ENCODE measurements at regions not wholly inside any gene's neighbourhood (a gene's known extent, or its start where the extent isn't known, plus 50 kb on each side); places are given as distances from the start of the nearest gene placed in this dataset.

- H3K27me3 Mint-ChIP-seq = no peaks in the 10 kb centered on the region
- H3K27ac ChIP-seq (ENCODE audit: low read length) = no peak overlapping the region
- H3K4me3 ChIP-seq (ENCODE audit: control insufficient read depth in 1 of 2, extremely low read depth in 1 of 2, low read length in 1 of 2) = no peak overlapping the region
- H3K27me3 ChIP-seq (replicated peaks in 1 of 2; ENCODE audit: control insufficient read depth in 2 of 2, extremely low read depth in 1 of 2, insufficient read depth in 2 of 2, low read length in 1 of 2) = no peaks in the 10 kb centered on the region
- ChIA-PET POLR2A (no interaction called here), CTCF (no interaction called here)
- no peaks in the 10 kb centered on the region for H3K9me3 ChIP-seq
- ATAC-seq (replicated peaks in 1 of 4) = no peak
- 89% methylated on average over 1 of the region's 1 CpG for WGBS (ENCODE audit: insufficient coverage)
- H3K36me3 Mint-ChIP-seq = no peaks in the 10 kb centered on the region
- peaks cover 4 to 10% (median 6%) of the 10 kb centered on the region in 3 donors for H3K9me3 Mint-ChIP-seq
- DNase-seq = no peak
- no peaks in the 10 kb centered on the region for H3K36me3 ChIP-seq (ENCODE audit: control insufficient read depth in 2 of 2, extremely low read depth in 1 of 2, insufficient read depth in 1 of 2, low read length in 1 of 2)
- no peak overlapping the region for H3K27ac Mint-ChIP-seq
- no peaks in the 10 kb centered on the region for H3K4me1 ChIP-seq (ENCODE audit: control insufficient read depth in 1 of 2, extremely low read depth in 1 of 2, insufficient read depth in 2 of 2, low read length in 2 of 2)
- no peak overlapping the region for H3K4me3 Mint-ChIP-seq
- H3K4me1 Mint-ChIP-seq = no peaks in the 10 kb centered on the region
Measured at GRCh38 chr11:29801561-29801960, 215.3 kb downstream of the KCNA4 start.

GRCh38 chr11:29786092-29786491, 230.7 kb downstream of the KCNA4 start:
- POLR2A ChIA-PET = no interaction called here
- DNase-seq = no peak
- H3K4me3 Mint-ChIP-seq = no peak overlapping the region
- Histone ChIP-seq H3K9me3 (no peaks in the 10 kb centered on the region), H3K27ac (ENCODE audit: low read length) (no peak overlapping the region), H3K36me3 (ENCODE audit: control insufficient read depth in 2 of 2, extremely low read depth in 1 of 2, insufficient read depth in 1 of 2, low read length in 1 of 2) (no peaks in the 10 kb centered on the region), H3K4me3 (ENCODE audit: control insufficient read depth in 1 of 2, extremely low read depth in 1 of 2, low read length in 1 of 2) (no peak overlapping the region), H3K4me1 (ENCODE audit: control insufficient read depth in 1 of 2, extremely low read depth in 1 of 2, insufficient read depth in 2 of 2, low read length in 2 of 2) (no peaks in the 10 kb centered on the region), H3K27me3 (replicated peaks in 1 of 2; ENCODE audit: control insufficient read depth in 2 of 2, extremely low read depth in 1 of 2, insufficient read depth in 2 of 2, low read length in 1 of 2) (no peaks in the 10 kb centered on the region)
- CTCF ChIA-PET = no interaction called here
- H3K27ac Mint-ChIP-seq = no peak overlapping the region
- WGBS (ENCODE audit: insufficient coverage) = no CpG with 5 or more reads among the region's 1 CpG
- ATAC-seq (replicated peaks in 1 of 4) = no peak
- H3K27me3 Mint-ChIP-seq = no peaks in the 10 kb centered on the region
- peaks cover 11 to 15% (median 11%) of the 10 kb centered on the region in 3 donors for H3K9me3 Mint-ChIP-seq
- H3K36me3 Mint-ChIP-seq = no peaks in the 10 kb centered on the region
- H3K4me1 Mint-ChIP-seq = no peaks in the 10 kb centered on the region

DNA sequence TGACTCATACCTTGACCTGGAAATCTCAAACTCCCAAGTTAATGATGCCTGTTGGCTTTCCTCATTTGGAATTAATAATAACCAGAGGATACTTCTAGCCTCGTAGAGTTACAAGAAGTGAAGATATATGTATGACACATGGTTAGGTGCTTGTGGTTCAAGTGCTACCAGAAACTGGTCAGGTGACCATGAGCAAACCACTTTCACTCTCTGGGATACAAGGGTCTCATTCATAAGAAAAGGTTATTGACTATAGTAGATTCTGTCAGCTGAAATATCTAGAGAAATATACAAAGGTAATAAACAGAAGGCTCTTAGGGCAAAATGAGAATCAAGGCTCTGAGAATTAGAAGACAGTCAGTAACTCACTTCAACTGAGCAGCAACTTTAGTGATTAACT, 233.3 kb downstream of the KCNA4 start:
- ATAC-seq (replicated peaks in 1 of 4) = no peak
- Mint-ChIP-seq H3K27me3 (no peaks in the 10 kb centered on the region), H3K4me3 (no peak overlapping the region), H3K27ac (no peak overlapping the region), H3K36me3 (no peaks in the 10 kb centered on the region), H3K4me1 (no peaks in the 10 kb centered on the region), H3K9me3 (peaks cover 12 to 16% (median 15%) of the 10 kb centered on the region in 3 donors)
- WGBS (ENCODE audit: insufficient coverage) = no CpG with 5 or more reads among the region's 1 CpG
- Histone ChIP-seq H3K4me3 (ENCODE audit: control insufficient read depth in 1 of 2, extremely low read depth in 1 of 2, low read length in 1 of 2) (no peak overlapping the region), H3K36me3 (ENCODE audit: control insufficient read depth in 2 of 2, extremely low read depth in 1 of 2, insufficient read depth in 1 of 2, low read length in 1 of 2) (no peaks in the 10 kb centered on the region), H3K9me3 (no peaks in the 10 kb centered on the region), H3K27ac (ENCODE audit: low read length) (no peak overlapping the region), H3K27me3 (replicated peaks in 1 of 2; ENCODE audit: control insufficient read depth in 2 of 2, extremely low read depth in 1 of 2, insufficient read depth in 2 of 2, low read length in 1 of 2) (no peaks in the 10 kb centered on the region), H3K4me1 (ENCODE audit: control insufficient read depth in 1 of 2, extremely low read depth in 1 of 2, insufficient read depth in 2 of 2, low read length in 2 of 2) (no peaks in the 10 kb centered on the region)
- ChIA-PET CTCF (no interaction called here), POLR2A (no interaction called here)
- no peak for DNase-seq

DNA sequence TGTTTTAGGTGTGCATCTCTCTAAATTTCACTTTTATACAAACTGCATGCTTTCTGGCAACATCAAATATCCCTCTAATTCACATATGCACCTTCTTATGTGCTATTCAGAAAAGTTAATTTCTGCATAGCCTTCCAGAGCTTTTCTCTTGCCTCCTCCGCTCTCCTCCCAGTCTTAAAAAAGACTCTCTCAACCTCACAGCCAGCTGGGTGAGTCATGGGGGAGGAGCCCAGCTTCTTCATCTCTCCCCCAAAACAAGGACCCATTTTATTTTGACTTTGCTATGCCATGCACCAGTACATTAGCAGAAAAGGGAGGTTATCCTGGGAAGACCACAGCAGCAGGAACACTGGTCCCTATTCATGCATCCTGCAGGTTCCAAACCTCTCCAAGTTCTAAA, 234.4 kb downstream of the KCNA4 start:
- no peak overlapping the region for H3K27ac ChIP-seq (ENCODE audit: low read length)
- ChIA-PET CTCF (no interaction called here), POLR2A (no interaction called here)
- DNase-seq = no peak
- Mint-ChIP-seq H3K4me3 (no peak overlapping the region), H3K27ac (no peak overlapping the region), H3K9me3 (peaks cover 15 to 18% (median 18%) of the 10 kb centered on the region in 3 donors), H3K36me3 (no peaks in the 10 kb centered on the region), H3K27me3 (no peaks in the 10 kb centered on the region), H3K4me1 (no peaks in the 10 kb centered on the region)
- H3K4me1 ChIP-seq (ENCODE audit: control insufficient read depth in 1 of 2, extremely low read depth in 1 of 2, insufficient read depth in 2 of 2, low read length in 2 of 2) = no peaks in the 10 kb centered on the region
- H3K4me3 ChIP-seq (ENCODE audit: control insufficient read depth in 1 of 2, extremely low read depth in 1 of 2, low read length in 1 of 2) = no peak overlapping the region
- no CpG with 5 or more reads among the region's 1 CpG for WGBS (ENCODE audit: insufficient coverage)
- H3K9me3 ChIP-seq = no peaks in the 10 kb centered on the region
- no peak for ATAC-seq (replicated peaks in 1 of 4)
- H3K36me3 ChIP-seq (ENCODE audit: control insufficient read depth in 2 of 2, extremely low read depth in 1 of 2, insufficient read depth in 1 of 2, low read length in 1 of 2) = no peaks in the 10 kb centered on the region
- no peaks in the 10 kb centered on the region for H3K27me3 ChIP-seq (replicated peaks in 1 of 2; ENCODE audit: control insufficient read depth in 2 of 2, extremely low read depth in 1 of 2, insufficient read depth in 2 of 2, low read length in 1 of 2)

DNA sequence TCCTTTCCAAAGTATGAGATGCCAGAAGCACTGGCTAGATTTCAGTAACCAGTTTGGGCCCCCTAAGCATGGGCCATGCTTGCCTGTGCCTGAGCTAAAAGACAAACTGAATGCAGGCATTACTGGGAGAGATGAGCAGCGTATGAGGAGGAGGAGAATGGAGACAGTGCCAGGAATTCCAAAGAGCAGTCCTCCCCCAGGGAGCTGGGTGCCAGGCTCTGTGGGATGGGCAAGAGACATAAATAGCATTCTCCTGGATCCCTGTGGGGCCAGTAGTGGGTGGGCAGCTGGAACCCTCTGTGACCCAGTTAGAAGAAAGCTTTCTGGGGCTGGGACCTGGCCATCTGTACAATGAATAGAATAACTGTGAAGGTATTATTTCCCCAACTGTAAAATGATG, 235.6 kb downstream of the KCNA4 start:
- no peaks in the 10 kb centered on the region for H3K9me3 ChIP-seq
- H3K4me1 ChIP-seq (ENCODE audit: control insufficient read depth in 1 of 2, extremely low read depth in 1 of 2, insufficient read depth in 2 of 2, low read length in 2 of 2) = no peaks in the 10 kb centered on the region
- Mint-ChIP-seq H3K9me3 (peaks cover 18 to 20% (median 20%) of the 10 kb centered on the region in 3 donors), H3K4me3 (no peak overlapping the region), H3K36me3 (no peaks in the 10 kb centered on the region), H3K27me3 (no peaks in the 10 kb centered on the region), H3K4me1 (no peaks in the 10 kb centered on the region), H3K27ac (no peak overlapping the region)
- H3K27ac ChIP-seq (ENCODE audit: low read length) = no peak overlapping the region
- H3K36me3 ChIP-seq (ENCODE audit: control insufficient read depth in 2 of 2, extremely low read depth in 1 of 2, insufficient read depth in 1 of 2, low read length in 1 of 2) = no peaks in the 10 kb centered on the region
- WGBS (ENCODE audit: insufficient coverage) = 50% methylated on average over 1 of the region's 1 CpG
- DNase-seq = no peak
- no peak overlapping the region for H3K4me3 ChIP-seq (ENCODE audit: control insufficient read depth in 1 of 2, extremely low read depth in 1 of 2, low read length in 1 of 2)
- no peak for ATAC-seq (replicated peaks in 1 of 4)
- no peaks in the 10 kb centered on the region for H3K27me3 ChIP-seq (replicated peaks in 1 of 2; ENCODE audit: control insufficient read depth in 2 of 2, extremely low read depth in 1 of 2, insufficient read depth in 2 of 2, low read length in 1 of 2)
- POLR2A ChIA-PET = interaction anchor here in 1 of 2 donors (0.6 kb wide), 1 partner anchor 746 kb away, joined by 4 read pairs; no protein-coding TSS in a partner anchor
- CTCF ChIA-PET = no interaction called here

GRCh38 chr11:29780756-29781155, 236.1 kb downstream of the KCNA4 start:
- Mint-ChIP-seq H3K36me3 (no peaks in the 10 kb centered on the region), H3K27ac (no peak overlapping the region), H3K27me3 (no peaks in the 10 kb centered on the region), H3K9me3 (peaks cover 14 to 22% (median 17%) of the 10 kb centered on the region in 3 donors), H3K4me3 (no peak overlapping the region), H3K4me1 (no peaks in the 10 kb centered on the region)
- Histone ChIP-seq H3K27ac (ENCODE audit: low read length) (no peak overlapping the region), H3K4me1 (ENCODE audit: control insufficient read depth in 1 of 2, extremely low read depth in 1 of 2, insufficient read depth in 2 of 2, low read length in 2 of 2) (no peaks in the 10 kb centered on the region), H3K27me3 (replicated peaks in 1 of 2; ENCODE audit: control insufficient read depth in 2 of 2, extremely low read depth in 1 of 2, insufficient read depth in 2 of 2, low read length in 1 of 2) (no peaks in the 10 kb centered on the region), H3K36me3 (ENCODE audit: control insufficient read depth in 2 of 2, extremely low read depth in 1 of 2, insufficient read depth in 1 of 2, low read length in 1 of 2) (no peaks in the 10 kb centered on the region), H3K9me3 (no peaks in the 10 kb centered on the region), H3K4me3 (ENCODE audit: control insufficient read depth in 1 of 2, extremely low read depth in 1 of 2, low read length in 1 of 2) (no peak overlapping the region)
- CTCF ChIA-PET = no interaction called here
- 75% methylated on average over 6 of the region's 7 CpGs for WGBS (ENCODE audit: insufficient coverage)
- POLR2A ChIA-PET = interaction anchor here in 1 of 2 donors (0.6 kb wide), 1 partner anchor 746 kb away, joined by 4 read pairs; no protein-coding TSS in a partner anchor
- no peak for DNase-seq
- ATAC-seq (replicated peaks in 1 of 4) = no peak

DNA sequence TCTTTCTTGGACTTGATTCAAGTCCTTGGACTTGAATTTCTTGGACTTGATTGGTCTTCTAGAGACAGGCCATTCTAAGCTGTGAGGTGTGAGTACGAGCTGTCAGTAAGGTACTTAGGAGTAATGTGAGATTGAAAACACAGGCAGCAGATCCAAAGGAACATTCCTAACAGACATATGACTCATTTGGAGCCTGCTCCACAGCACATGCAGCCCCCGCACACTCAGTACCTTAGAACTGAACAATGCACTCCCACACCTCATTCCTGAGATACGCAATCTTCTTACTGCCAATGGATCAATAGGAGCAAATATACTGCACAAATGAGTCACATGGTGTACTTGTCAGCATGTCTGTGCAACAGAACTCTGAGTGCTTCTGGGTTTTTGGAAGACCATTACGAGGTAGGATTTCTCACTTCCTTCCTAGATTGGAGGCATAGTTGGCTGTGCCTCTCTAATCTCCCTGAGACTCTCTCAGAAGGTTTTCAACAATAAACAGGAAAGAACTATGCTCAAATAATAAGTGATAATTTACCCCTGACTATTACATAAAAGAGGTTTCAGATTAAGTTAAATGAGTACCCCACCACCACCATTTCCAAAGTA, 243.1 kb downstream of the KCNA4 start:
- H3K9me3 ChIP-seq = peaks cover 2% of the 10 kb centered on the region
- H3K4me3 ChIP-seq (ENCODE audit: control insufficient read depth in 1 of 2, extremely low read depth in 1 of 2, low read length in 1 of 2) = no peak overlapping the region
- no CpG with 5 or more reads among the region's 4 CpGs for WGBS (ENCODE audit: insufficient coverage)
- peaks cover 17 to 29% (median 23%) of the 10 kb centered on the region in 3 donors for H3K9me3 Mint-ChIP-seq
- no peaks in the 10 kb centered on the region for H3K27me3 Mint-ChIP-seq
- POLR2A ChIA-PET = no interaction called here
- no peak overlapping the region for H3K27ac ChIP-seq (ENCODE audit: low read length)
- H3K4me3 Mint-ChIP-seq = no peak overlapping the region
- no peaks in the 10 kb centered on the region for H3K4me1 Mint-ChIP-seq
- no peaks in the 10 kb centered on the region for H3K36me3 ChIP-seq (ENCODE audit: control insufficient read depth in 2 of 2, extremely low read depth in 1 of 2, insufficient read depth in 1 of 2, low read length in 1 of 2)
- no peaks in the 10 kb centered on the region for H3K36me3 Mint-ChIP-seq
- DNase-seq = no peak
- ATAC-seq (replicated peaks in 1 of 4) = no peak
- CTCF ChIA-PET = interaction anchor here in 1 of 2 donors (0.7 kb wide), 1 partner anchor 13 kb away, joined by 4 read pairs; no protein-coding TSS in a partner anchor
- no peaks in the 10 kb centered on the region for H3K27me3 ChIP-seq (replicated peaks in 1 of 2; ENCODE audit: control insufficient read depth in 2 of 2, extremely low read depth in 1 of 2, insufficient read depth in 2 of 2, low read length in 1 of 2)
- no peaks in the 10 kb centered on the region for H3K4me1 ChIP-seq (ENCODE audit: control insufficient read depth in 1 of 2, extremely low read depth in 1 of 2, insufficient read depth in 2 of 2, low read length in 2 of 2)
- no peak overlapping the region for H3K27ac Mint-ChIP-seq
